ENCODE measurements at regions not wholly inside any gene's neighbourhood (a gene's known extent, or its start where the extent isn't known, plus 50 kb on each side); places are given as distances from the start of the nearest gene placed in this dataset.

DNA sequence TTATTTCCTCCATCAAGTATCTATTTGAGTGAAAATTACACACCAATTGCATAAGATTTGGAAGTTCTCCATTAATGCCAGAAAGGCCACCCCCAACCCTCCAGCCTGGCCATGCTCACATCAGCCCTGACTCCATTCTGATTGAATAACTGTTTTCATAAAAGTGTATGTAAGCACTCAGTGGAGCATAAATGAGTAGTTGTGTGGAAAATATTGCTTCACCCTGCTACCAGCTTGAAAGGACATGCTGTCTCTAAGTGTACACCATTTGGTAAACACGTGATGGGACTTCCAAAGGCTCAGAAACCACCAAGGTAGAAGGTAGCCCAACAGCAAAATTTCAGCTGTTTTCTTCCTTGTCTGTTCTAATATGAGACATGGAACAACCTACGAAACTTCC is 393.8 kb downstream of the ZNF385D start:
- Histone ChIP-seq H3K79me2 (ENCODE audit: insufficient read depth, low read length) (no peaks in the 10 kb centered on the region), H3K36me3 (ENCODE audit: control insufficient read depth in 1 of 2, insufficient read depth in 2 of 2, low read length in 2 of 2) (no peaks in the 10 kb centered on the region), H3K9ac (ENCODE audit: low read length) (no peak overlapping the region), H3K27me3 (ENCODE audit: insufficient read depth, low read length) (no peaks in the 10 kb centered on the region), H3K9me3 (ENCODE audit: control insufficient read depth in 1 of 2, insufficient read depth in 1 of 2, low read depth in 1 of 2, low read length in 2 of 2) (peaks cover 8 to 22% of the 10 kb centered on the region in 2 experiments; a peak in 2 of 4 replicates), H2AFZ (ENCODE audit: low read depth, low read length, poor library complexity, severe bottlenecking) (no peak overlapping the region), H3K4me3 (replicated peaks in 1 of 2; ENCODE audit: low read depth in 1 of 2, low read length in 2 of 2) (no peak overlapping the region), H3K9me2 (ENCODE audit: insufficient read depth) (no peaks in the 10 kb centered on the region), H3K27ac (ENCODE audit: low read depth, low read length) (no peak overlapping the region), H4K20me1 (ENCODE audit: insufficient read depth) (no peaks in the 10 kb centered on the region), H3K4me2 (ENCODE audit: low read length) (no peak overlapping the region), H3K4me1 (ENCODE audit: control insufficient read depth in 1 of 2, insufficient read depth in 2 of 2, low read length in 2 of 2) (no peaks in the 10 kb centered on the region)
- CTCF ChIA-PET = no interaction called here
- no peak for ATAC-seq
- POLR2A ChIA-PET = no interaction called here
- TF ChIP-seq EGR1 (IDR thresholded peaks at IDR 0.05; ENCODE audit: low read depth) (no peak), EZH2 (IDR thresholded peaks at IDR 0.05) (no peak), ZFX (IDR thresholded peaks at IDR 0.05) (no peak), RAD21 (IDR thresholded peaks at IDR 0.05; ENCODE audit: low read depth) (no peak), CBX3 (IDR thresholded peaks at IDR 0.05; ENCODE audit: low read depth) (no peak), SP1 (IDR thresholded peaks at IDR 0.05; ENCODE audit: low read depth) (no peak), CEBPB (IDR thresholded peaks at IDR 0.05; ENCODE audit: low read depth) (no peak), FOSL1 (IDR thresholded peaks at IDR 0.05; ENCODE audit: low read depth) (no peak), ZNF274 (IDR thresholded peaks at IDR 0.05; ENCODE audit: low read depth, low read length) (no peak), ELF1 (IDR thresholded peaks at IDR 0.05; ENCODE audit: borderline replicate concordance, low read depth) (no peak), YY1 (IDR thresholded peaks at IDR 0.05; ENCODE audit: extremely low read depth, insufficient replicate concordance, low read depth, low read length) (no peak), POLR2A (IDR thresholded peaks at IDR 0.05; ENCODE audit: borderline replicate concordance, extremely low read depth, insufficient read depth, insufficient read length) (no peak), SIN3A (IDR thresholded peaks at IDR 0.05; ENCODE audit: low read depth) (no peak), EZH2phosphoT487 (IDR thresholded peaks at IDR 0.05; ENCODE audit: borderline replicate concordance) (no peak)
- TF ChIP-seq, protein P1, sequence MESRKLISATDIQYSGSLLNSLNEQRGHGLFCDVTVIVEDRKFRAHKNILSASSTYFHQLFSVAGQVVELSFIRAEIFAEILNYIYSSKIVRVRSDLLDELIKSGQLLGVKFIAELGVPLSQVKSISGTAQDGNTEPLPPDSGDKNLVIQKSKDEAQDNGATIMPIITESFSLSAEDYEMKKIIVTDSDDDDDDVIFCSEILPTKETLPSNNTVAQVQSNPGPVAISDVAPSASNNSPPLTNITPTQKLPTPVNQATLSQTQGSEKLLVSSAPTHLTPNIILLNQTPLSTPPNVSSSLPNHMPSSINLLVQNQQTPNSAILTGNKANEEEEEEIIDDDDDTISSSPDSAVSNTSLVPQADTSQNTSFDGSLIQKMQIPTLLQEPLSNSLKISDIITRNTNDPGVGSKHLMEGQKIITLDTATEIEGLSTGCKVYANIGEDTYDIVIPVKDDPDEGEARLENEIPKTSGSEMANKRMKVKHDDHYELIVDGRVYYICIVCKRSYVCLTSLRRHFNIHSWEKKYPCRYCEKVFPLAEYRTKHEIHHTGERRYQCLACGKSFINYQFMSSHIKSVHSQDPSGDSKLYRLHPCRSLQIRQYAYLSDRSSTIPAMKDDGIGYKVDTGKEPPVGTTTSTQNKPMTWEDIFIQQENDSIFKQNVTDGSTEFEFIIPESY (IDR thresholded peaks at IDR 0.05; ENCODE audit: extremely low read depth, insufficient replicate concordance, low read length) = no peak
- TF ChIP-seq, protein P2, sequence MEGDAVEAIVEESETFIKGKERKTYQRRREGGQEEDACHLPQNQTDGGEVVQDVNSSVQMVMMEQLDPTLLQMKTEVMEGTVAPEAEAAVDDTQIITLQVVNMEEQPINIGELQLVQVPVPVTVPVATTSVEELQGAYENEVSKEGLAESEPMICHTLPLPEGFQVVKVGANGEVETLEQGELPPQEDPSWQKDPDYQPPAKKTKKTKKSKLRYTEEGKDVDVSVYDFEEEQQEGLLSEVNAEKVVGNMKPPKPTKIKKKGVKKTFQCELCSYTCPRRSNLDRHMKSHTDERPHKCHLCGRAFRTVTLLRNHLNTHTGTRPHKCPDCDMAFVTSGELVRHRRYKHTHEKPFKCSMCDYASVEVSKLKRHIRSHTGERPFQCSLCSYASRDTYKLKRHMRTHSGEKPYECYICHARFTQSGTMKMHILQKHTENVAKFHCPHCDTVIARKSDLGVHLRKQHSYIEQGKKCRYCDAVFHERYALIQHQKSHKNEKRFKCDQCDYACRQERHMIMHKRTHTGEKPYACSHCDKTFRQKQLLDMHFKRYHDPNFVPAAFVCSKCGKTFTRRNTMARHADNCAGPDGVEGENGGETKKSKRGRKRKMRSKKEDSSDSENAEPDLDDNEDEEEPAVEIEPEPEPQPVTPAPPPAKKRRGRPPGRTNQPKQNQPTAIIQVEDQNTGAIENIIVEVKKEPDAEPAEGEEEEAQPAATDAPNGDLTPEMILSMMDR (IDR thresholded peaks at IDR 0.05 in 2 of 3, conservative IDR thresholded peaks at IDR 0.05 in 1 of 3; ENCODE audit: borderline replicate concordance in 1 of 3, insufficient read depth in 1 of 3, low read depth in 2 of 3, low read length in 2 of 3) = no peak
- TF ChIP-seq, protein P3, sequence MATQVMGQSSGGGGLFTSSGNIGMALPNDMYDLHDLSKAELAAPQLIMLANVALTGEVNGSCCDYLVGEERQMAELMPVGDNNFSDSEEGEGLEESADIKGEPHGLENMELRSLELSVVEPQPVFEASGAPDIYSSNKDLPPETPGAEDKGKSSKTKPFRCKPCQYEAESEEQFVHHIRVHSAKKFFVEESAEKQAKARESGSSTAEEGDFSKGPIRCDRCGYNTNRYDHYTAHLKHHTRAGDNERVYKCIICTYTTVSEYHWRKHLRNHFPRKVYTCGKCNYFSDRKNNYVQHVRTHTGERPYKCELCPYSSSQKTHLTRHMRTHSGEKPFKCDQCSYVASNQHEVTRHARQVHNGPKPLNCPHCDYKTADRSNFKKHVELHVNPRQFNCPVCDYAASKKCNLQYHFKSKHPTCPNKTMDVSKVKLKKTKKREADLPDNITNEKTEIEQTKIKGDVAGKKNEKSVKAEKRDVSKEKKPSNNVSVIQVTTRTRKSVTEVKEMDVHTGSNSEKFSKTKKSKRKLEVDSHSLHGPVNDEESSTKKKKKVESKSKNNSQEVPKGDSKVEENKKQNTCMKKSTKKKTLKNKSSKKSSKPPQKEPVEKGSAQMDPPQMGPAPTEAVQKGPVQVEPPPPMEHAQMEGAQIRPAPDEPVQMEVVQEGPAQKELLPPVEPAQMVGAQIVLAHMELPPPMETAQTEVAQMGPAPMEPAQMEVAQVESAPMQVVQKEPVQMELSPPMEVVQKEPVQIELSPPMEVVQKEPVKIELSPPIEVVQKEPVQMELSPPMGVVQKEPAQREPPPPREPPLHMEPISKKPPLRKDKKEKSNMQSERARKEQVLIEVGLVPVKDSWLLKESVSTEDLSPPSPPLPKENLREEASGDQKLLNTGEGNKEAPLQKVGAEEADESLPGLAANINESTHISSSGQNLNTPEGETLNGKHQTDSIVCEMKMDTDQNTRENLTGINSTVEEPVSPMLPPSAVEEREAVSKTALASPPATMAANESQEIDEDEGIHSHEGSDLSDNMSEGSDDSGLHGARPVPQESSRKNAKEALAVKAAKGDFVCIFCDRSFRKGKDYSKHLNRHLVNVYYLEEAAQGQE (IDR thresholded peaks at IDR 0.05; ENCODE audit: low read depth) = no peak
- TF ChIP-seq, protein P4, sequence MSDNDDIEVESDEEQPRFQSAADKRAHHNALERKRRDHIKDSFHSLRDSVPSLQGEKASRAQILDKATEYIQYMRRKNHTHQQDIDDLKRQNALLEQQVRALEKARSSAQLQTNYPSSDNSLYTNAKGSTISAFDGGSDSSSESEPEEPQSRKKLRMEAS (IDR thresholded peaks at IDR 0.05) = no peak
- TF ChIP-seq, protein P5, sequence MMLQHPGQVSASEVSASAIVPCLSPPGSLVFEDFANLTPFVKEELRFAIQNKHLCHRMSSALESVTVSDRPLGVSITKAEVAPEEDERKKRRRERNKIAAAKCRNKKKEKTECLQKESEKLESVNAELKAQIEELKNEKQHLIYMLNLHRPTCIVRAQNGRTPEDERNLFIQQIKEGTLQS (IDR thresholded peaks at IDR 0.05) = no peak
- BruUV-seq (replicated peaks) = no TSS peak
- RAD21 ChIA-PET (ENCODE audit: low non-redundant PET in 1 of 2, low total read pairs in 2 of 2, uncharacterized antibody in 2 of 2, unreplicated experiment in 2 of 2) = no interaction called here
- DNase-seq (ENCODE audit: low read depth, low spot score) = no peak
- intact Hi-C loops (cut with micrococcal nuclease) = no loop called here

All from HCT116 (cell line).